Cerebellar nuclear complex (tissue), 1 donor: ENCODE measurements at regions not wholly inside any gene's neighbourhood (a gene's known extent, or its start where the extent isn't known, plus 50 kb on each side); places are given as distances from the start of the nearest gene placed in this dataset.
A peak's percentile ranks its signal among the peaks of the same experiment; 100 is the strongest.
"Not testable (repeated sequence)": the region's sequence is repeated elsewhere in the genome, so short reads cannot be mapped to it uniquely, and the experiment has no call there.

Source experiments
- DNase-seq, 2 experiments: peaks; one replicate each; lab custom pipeline; 2025; lab: John Stamatoyannopoulos, UW

DNA sequence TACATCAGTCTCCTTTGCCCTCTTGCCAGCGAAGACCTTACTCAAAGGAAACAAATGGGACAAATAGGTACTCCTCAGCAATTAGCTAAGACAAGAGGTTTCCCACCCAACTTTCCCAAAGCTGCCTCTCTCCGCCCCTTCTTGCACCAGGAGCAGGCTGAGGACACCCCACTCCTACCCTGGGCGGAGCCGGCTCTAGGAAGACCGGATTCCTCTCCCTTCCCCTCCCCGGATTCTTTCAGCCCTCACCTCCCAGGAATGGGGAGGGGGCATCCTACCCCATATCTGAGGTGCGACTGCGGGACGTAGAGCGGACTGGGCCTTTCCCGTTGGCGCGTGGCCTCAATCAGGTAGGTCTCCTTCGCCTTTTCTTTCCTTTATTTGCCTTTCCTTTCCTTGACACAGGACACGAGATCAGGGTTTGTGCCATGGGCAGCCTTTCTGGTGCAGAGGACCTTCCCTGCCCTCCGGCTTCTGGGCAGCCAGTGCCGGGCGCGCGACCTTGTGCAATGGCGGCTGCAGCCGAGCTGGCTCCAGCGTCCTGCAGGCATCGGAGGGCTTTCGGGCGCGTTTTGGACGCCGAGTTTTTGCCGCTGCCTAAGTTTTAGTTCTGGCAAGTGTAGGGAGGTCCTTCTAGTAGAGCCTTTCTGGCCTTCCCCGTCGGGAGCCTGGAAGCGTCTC lies 279.9 kb downstream of the PLS3 start:
- not testable (repeated sequence) for DNase-seq

DNA sequence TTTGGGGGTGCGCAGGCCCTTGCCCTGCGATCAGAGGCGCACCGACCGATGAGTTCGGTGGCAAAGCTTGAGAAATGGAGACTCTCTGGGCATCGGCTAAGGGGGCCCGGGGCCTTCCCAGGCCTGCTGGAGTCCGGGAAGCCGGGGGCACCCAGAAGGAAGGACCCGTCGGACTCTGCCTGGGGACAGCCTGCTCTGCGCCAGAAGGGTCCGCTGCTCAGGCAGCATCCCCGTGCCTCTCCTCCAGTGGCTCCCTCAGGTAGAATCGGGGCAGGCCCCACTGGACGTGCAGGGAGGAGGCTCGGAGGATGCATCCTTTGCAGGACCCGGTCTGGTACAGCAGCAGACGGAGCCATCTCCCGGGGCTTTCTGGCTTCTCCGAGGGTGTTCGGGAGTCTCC lies 290.0 kb downstream of the PLS3 start:
- not testable (repeated sequence) for DNase-seq

DNA sequence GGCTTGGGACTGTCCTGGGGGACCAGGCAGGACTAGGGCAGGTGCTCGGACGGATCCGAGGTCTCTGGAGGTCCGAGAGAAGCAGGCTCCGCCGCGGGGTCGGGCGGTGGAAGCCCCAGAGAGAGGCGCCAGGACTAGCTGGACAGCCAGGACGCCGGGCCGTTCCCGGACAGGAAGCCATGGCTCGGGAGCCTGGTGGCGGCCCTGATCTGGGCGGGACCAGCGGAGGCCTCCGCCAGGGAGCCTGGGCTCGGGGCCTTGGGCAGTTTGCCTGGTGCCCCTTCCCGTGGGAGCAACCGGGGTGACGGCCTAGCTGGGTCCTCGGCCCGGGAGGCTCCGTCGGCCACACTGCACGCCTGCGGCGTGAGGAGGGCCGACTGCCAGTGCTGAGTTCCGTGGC lies 292.3 kb downstream of the PLS3 start:
- not testable (repeated sequence) for DNase-seq

DNA sequence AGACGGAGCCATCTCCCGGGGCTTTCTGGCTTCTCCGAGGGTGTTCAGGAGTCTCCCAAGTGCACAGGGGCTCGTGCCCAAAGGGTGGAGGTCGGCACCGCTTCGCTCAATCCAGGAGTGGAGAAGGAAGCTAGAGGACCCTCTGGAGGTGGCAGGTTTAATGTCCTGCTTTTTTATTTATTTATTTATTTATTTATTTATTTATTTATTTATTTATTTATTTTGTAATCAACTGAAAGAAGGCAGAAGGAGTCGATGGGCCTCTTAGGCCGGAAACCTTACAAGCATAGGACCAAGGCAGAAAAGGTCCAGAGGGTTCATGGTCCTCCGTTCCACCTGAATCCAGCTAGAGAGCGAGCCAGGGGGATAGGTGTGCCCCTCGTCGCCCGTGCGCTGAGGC lies 289.4 kb upstream of the AGTR2 start:
- DNase-seq, result not testable (repeated sequence)

DNA sequence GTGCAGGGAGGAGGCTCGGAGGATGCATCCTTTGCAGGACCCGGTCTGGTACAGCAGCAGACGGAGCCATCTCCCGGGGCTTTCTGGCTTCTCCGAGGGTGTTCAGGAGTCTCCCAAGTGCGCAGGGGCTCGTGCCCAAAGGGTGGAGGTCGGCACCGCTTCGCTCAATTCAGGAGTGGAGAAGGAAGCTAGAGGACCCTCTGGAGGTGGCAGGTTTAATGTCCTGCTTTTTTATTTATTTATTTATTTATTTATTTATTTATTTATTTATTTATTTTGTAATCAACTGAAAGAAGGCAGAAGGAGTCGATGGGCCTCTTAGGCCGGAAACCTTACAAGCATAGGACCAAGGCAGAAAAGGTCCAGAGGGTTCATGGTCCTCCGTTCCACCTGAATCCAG lies 286.4 kb upstream of the AGTR2 start:
- not testable (repeated sequence) for DNase-seq

DNA sequence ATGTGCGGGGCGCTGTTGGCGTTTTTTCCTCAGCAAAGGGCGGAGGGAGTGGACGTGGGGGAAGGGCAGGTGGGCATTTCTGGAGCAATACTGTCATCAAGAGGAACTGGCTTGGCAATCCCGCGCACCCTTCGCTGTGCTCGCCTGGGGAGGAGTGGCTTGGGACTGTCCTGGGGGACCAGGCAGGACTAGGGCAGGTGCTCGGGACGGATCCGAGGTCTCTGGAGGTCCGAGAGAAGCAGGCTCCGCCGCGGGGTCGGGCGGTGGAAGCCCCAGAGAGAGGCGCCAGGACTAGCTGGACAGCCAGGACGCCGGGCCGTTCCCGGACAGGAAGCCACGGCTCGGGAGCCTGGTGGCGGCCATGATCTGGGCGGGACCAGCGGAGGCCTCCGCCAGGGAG lies 282.5 kb upstream of the AGTR2 start:
- not testable (repeated sequence) for DNase-seq

DNA sequence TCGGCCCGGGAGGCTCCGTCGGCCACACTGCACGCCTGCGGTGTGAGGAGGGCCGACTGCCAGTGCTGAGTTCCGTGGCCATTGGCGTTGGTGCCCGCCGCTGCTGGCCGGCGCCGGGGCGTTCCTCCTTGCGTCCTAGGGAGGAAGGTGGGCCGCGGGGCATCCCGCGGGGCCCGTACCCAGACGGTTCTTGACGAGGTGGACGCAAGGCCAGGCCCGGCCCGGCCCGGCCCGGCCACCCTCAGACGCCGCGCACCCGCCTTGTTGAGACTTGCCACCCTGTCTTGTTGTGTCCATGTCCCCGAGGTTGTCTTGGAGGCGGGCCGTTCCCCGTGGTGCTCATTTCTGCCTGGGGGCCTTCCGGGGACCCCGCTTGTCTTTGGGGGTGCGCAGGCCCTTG lies 282.0 kb upstream of the AGTR2 start:
- DNase-seq, result not testable (repeated sequence)

DNA sequence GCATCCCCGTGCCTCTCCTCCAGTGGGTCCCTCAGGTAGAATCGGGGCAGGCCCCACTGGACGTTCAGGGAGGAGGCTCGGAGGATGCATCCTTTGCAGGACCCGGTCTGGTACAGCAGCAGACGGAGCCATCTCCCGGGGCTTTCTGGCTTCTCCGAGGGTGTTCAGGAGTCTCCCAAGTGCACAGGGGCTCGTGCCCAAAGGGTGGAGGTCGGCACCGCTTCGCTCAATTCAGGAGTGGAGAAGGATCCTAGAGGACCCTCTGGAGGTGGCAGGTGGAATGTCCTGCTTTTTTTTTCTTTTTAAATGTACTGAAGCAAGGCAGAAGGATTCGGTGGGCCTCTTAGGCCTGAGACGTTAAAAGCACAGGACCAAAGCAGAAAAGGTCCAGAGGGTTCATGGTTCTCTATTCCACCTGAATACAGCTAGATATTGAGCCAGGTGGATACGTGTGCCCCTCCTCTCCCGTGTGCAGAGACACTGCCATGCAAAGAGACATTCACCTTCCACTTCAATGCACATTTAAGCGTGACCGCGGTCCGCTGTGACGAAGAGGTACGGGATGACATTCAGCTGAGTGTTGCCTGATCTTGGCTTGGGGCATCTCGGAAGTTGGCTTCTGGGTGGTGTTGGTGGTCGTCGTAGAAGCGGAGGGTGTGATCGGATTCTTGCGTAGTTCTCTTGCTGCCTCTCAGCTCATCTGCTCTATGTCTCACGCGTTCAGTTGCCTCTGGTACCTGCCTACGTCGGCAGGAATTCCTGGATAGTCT lies 281.2 kb upstream of the AGTR2 start:
- DNase-seq, result no peak

DNA sequence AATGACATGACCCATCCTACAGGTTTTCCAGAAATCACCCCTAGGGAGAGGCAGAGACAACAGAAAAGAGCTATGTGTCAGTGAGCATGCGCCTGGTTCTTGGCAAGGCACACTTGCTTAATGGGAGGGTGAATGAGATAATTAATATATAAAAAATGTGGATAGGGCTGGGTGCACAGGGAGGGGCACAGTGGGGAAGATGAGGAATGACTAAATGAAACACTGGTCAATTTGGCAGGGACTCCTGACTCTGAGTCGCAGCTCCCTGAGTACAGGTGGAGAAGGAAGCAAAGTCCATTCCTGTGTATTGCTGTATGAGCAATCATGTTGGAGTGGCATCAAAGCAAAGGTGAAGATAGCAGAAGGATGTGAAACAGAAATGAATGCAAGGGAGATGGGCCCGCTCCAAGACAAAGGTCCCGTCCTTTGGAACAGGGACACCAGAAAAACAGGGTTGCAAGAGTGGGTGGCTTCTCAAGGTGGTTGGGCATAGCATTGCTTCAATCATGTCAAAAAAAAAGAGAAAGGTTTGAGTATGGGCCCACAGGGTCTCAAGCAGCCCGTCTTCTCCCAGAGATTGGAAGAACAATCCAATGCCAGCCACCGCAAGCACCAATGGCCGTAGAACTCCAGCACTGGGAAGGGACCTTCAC lies 278.4 kb upstream of the AGTR2 start:
- no peak for DNase-seq

DNA sequence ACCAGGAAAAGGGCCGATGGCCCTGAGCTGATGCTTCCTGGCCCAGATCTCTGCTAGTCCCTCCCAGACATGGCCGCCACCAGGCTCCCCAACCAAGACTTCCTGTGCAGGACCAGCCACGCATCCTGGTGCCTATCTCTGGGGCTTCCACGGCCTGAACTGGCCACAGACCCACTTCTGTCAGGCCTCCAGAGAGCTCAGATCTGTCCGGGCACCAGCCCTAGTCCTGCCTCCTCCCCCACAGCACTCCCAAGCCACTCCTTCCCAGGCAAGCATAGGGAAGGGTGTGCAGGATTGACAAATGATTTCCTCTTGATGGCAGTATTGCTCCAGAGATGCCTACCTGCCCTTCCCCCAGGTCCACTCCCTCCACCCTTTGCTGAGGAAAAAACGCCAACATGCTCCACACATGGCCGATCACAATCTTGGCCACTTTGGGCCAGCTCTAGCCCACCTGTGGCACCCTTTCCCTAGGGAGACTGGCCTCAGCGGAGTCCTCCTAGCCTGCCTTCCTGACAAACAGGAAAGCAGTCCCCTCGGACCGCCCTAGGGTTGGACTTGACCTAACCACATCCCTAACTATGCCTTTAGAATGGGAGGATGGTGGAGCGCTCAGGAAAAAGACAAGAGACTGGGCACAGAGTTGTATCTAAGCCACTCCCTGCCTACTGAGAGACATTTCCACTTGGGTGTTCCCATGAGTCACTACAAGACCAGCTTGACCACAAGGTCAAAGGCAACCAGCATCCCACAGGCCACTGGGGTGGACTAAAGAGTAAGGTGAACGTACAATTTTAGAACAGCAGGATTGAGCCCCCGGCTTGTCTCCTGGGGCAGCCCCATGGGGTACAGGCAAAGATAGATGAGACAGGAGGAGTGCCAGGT lies 277.5 kb upstream of the AGTR2 start:
- DNase-seq, result peak; percentile 50 to 68

DNA sequence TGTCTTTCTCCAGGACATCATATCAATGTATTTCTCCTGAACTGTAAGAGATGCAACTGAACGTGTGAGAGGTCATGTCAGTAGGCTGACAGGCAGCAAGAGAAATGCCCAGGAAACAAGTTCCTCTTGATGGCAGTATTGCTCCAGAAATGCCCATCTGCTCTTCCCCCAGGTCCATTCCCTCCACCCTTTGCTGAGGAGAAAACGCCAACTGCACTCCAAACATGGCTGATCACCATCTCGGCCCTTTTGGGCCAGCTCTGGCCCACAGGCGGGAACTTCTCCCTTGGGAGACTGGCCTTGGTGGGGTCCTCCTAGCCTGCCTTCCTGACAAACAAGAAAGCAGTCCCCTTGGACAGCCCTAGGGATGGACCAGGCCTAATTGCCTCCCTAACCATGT lies 276.5 kb upstream of the AGTR2 start:
- peak in 1 of 2 experiments; percentile 60 for DNase-seq

DNA sequence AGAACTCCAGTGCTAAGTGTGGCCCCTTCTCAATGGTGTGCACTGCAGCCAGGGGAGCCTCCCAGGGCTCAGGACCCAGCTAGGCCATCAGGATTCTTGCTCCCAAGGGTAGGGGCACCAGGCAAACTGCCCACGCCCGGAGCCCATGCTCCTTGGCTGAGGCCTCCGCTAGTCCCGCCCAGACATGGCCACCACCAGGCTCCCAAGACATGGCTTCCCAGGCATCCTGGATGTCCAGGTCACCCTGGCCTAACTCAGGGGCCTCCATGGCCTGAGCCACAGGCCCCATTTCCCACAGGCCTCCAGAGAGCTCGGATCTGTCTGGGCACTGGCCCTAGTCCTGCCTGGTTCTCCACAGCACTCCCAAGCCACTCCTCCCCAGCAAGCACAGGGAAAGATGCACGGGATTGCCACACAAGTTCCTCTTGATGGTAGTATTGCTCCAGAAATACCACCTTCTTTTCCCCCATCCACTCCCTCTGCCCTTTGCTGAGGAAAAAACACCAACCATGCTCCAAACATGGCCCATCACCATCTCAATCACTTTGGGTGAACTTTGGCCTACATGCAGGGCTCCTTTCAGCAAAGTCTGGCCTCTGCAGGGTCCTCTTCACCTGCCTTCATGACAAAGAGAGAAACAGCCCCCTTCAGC lies 274.7 kb upstream of the AGTR2 start:
- DNase-seq, result no peak

DNA sequence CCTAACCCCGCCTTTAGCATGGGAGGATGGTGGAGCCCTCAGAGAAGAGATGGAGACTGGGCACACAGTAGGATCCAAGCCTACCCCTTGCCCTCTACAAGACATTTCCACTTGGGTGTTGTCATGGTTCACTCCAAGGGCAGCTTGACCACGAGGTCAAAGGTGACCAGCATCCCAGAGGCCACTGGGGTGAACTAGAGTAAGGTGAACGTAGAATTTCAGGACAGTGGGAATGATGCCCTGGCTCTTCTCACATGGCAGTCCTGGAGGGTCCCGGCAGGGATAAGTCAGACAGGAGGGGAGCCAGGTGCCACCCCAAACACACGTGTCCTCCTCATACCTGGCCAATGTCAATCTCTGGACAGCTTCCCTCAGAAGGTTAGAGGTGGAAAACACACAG lies 274.2 kb upstream of the AGTR2 start:
- DNase-seq, result no peak

DNA sequence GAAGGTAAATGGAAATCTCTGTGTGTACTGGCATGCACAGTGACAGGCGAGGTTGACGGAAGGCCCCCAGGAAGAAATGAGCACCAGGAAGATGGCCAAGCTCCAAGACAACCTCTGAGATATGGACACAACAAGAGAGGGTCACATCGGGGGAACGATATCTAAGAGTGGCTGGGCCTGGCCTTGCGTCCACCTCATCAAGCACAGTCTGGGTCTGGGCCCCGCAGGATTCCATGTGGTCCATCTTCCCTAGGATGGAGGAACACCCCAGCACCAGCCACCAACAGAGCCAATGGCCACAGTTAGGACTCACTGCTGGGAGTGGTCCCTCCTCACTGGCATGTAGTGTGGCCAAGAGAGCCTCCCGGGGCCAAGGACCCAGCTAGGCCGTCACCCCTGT lies 272.6 kb upstream of the AGTR2 start:
- DNase-seq, result no peak

DNA sequence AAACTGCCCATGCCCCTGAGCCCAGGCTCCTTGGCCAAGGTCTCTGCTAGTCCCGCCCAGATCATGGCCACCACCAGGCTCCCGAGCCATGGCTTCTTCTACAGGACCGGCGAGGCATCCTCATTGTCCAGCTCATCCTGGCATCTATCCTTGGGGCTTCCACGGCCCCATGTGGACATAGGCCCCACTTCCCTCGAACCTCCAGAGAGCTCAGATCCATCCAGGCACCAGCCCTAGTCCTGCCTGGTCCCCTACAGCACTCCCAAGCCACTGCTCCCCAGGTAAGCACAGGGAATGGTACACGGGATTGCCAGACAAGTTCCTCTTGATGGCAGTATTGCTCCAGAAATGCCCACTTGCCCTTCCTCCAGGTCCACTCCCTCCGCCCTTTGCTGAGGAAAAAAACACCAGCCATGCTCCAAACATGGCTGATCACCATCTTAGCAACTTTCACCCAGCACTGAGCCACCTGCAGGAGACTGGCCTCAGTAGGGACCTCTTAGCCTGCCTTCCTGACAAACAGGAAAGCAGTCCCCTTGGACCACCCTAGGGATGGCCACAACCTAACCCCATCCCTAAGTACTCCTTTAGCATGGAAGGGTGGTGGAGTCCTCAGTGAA lies 272.1 kb upstream of the AGTR2 start:
- DNase-seq, result peak; percentile 47 to 85

DNA sequence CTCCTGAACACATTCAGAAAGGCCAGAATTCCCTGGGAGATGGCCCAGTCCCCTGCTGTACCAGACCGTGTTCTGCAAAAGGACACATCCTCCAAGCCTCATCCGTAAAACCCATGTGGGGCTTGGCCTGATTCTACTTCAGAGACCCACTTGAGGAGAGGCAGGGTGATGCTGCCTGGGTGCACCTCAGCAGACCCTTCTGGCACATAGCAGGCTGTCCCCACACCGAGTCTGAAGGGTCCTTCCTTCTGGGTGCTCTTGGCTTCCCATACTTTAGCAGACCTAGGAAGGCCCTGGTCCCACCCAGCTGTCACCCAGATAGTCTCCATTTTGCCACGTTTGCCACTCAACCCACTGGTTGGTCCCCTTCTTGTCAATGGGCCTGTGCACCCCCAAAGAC lies 270.1 kb upstream of the AGTR2 start:
- DNase-seq, result no peak

DNA sequence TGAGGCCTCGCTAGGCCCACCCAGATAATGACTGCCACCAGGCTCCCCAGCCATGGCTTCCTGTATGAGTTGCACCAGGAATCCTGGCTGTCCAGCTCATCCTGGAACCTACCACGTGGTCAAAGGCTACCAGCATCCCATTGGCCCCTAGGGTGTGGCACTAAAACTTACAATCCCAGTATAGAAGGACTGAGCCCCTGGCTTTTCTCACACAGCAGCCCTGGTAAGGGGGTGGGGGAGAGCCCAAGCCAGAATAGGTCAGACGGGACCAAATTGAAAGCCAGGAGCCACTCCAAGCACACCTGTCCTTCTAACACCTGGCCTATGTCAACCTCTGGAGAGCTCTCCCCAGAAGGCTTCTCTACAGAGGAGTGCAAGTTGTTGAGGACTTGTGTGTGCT lies 269.3 kb upstream of the AGTR2 start:
- no peak for DNase-seq

DNA sequence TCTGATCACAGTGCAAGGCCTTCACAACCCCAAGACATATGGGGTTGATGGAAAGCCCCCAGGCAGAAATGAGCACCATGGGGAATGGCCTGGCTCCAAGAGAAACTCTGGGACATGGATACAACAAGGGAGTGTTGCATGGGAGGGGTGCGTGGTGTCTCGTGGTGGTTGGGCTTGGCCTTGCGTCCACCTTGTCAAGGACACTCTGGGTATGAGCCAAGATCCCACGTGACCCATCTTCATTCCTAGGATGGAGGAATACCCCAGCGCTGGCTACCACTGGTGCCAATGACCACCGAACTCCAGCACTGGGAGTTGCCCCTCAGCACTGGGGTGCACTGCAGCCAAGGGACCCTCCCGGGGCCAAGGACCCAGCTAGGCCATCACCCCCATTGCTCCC lies 267.5 kb upstream of the AGTR2 start:
- DNase-seq, result no peak

DNA sequence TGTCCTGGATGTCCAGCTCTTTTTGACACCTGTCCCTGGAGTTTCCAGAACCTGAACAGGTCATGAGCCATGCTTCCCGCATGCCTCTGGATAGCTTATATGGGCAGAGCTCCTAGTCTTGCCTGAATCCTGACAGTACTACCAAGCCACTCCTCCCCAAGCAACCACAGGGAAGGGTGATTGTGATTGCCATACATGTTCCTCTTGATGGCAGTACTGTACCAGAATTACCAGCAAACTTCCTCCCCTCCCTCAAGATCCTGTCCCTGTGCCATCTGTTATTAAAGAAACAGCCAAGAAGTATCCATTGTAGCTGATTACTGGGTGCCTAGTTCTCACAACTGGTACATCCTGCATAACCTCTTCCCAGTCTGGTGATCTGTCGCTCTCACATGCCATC lies 264.3 kb upstream of the AGTR2 start:
- DNase-seq, result no peak

DNA sequence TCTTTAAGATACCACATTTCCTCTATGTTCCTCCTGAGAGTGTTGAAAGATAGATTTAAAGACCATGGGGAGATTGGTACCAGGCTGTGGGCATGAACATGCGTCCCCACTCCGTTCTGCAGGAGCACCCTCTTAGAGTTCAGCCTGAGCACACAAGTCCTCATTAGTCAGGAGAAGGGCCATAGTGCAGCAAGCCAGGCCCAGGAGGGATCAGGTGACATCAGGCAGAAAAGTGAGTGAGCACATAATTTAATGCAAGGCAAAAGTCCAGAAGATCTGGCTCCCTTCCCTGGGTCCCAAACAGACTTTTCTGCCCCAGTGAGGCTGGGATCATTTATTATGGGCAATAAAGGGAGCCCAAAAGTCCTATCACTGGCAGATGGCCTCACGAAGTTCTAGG lies 263.7 kb upstream of the AGTR2 start:
- DNase-seq, result no peak

DNA sequence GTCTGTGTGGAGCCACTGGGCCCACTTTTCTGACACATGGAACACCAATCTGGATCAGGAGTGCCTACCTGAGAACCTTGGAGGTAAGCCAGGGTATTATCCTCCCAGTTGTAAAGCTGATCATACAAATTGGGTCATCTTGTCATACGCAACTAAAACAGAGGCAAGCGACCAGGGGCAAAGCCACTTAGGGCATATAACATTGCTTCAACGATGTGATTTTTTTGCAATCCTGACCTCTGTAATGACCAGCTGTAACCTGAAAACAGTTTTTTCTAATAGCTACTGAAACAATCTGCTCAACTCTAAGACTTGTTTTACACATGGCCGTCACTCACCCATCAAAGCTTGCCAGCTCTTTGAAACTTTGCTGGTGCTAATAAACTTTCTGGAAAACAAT lies 261.5 kb upstream of the AGTR2 start:
- no peak for DNase-seq
